AG09319 (cell line): ENCODE measurements at regions not wholly inside any gene's neighbourhood (a gene's known extent, or its start where the extent isn't known, plus 50 kb on each side); places are given as distances from the start of the nearest gene placed in this dataset.

ENCODE experiments used
- DNase-seq: peaks from one replicate; pipeline ENCODE4 v3.0.0-alpha.2; 2010; ENCODE audit warnings: low read depth; ENCODE audit errors: extremely low read depth
- TF ChIP-seq, protein P1 (sequence below): IDR thresholded peaks from 2 replicates; pipeline ENCODE4 v1.5.1; 2011; ENCODE audit warnings: low read depth, mild to moderate bottlenecking, inconsistent platforms, low read length, moderate library complexity

- no peak for DNase-seq
- TF ChIP-seq, protein P1, sequence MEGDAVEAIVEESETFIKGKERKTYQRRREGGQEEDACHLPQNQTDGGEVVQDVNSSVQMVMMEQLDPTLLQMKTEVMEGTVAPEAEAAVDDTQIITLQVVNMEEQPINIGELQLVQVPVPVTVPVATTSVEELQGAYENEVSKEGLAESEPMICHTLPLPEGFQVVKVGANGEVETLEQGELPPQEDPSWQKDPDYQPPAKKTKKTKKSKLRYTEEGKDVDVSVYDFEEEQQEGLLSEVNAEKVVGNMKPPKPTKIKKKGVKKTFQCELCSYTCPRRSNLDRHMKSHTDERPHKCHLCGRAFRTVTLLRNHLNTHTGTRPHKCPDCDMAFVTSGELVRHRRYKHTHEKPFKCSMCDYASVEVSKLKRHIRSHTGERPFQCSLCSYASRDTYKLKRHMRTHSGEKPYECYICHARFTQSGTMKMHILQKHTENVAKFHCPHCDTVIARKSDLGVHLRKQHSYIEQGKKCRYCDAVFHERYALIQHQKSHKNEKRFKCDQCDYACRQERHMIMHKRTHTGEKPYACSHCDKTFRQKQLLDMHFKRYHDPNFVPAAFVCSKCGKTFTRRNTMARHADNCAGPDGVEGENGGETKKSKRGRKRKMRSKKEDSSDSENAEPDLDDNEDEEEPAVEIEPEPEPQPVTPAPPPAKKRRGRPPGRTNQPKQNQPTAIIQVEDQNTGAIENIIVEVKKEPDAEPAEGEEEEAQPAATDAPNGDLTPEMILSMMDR: no peak
Observed at GRCh38 chr6:71531841-71532240, 243.2 kb downstream of the OGFRL1 start.

DNA sequence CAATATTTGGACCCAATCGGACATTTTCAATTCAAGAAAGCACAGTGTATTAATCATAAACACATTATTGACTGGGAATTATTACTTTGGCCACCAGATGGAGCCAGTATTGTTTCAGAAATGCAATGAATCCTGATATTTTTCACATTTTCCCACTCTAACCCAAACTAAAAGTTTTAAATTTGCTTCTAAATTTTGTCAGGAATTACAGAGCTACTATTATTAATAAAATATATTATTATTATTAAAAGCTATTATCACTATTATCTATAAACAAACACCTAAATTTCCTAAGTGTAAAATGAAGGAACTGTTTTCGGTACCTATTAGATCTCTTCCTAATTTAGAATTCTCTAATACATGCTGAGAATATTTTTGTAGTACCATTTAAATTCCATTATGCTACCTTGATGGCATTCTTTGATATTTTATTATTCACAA is 245.3 kb downstream of the OGFRL1 start:
- DNase-seq: no peak
- TF ChIP-seq, protein P1: peak; percentile 58

DNA sequence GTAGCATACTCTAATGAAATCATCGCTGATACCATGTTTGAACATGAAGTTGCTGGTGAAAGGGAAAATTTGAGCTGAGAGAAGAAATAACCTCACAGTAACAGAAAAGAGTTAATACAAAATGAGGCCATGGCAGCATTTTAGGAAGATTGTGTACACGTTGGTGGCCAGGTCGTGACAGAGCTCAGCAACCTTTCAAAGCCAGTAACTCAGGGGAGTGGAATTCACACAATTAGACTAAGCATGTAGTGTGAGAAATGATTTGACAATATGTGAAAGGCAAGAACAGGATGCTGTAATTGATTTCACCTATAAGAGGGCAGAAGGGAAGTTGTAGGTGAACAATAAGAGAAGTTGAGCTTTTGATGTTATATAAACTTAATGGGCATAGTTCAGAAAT is 246.3 kb downstream of the OGFRL1 start:
- DNase-seq: no peak
- TF ChIP-seq, protein P1: no peak

DNA sequence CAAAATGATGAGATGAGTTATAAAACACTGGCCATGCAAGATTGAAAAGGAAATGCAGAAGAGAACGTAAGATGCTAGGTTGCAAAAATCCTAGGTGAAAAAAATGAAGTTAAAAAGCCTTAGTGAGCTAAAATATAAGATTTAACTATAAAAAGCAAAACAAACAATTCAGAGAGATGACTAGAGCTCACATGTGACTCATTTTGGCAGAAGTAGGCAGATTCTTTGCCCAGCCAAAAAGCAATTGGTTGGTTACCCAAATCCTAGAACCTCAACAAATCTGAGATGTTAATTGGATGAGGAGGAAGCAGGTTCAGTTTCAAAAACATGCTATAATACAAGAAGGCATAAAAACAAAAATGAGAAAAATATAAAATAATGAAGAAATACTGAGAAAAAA is 249.1 kb downstream of the OGFRL1 start:
- DNase-seq: no peak
- TF ChIP-seq, protein P1: no peak

DNA sequence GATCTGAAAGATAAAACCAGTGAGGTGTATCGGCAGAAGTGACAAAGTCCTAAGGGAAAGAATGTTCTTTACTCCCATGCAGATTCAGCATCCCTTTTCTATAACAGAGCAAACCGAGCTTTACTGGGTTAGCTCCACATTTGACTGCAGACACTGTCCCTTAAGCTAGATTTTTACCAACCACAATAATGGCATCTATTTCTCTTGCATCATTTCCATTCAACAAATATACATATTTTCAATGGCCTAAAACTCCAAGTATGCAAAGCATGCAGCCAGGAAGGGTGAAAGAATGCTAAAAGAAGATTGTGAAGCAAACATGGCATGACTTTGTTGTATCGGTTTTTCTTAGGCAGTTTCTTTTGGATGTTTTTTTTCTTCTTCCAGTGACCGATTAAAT is 255.4 kb downstream of the OGFRL1 start:
- DNase-seq: no peak
- TF ChIP-seq, protein P1: no peak

DNA sequence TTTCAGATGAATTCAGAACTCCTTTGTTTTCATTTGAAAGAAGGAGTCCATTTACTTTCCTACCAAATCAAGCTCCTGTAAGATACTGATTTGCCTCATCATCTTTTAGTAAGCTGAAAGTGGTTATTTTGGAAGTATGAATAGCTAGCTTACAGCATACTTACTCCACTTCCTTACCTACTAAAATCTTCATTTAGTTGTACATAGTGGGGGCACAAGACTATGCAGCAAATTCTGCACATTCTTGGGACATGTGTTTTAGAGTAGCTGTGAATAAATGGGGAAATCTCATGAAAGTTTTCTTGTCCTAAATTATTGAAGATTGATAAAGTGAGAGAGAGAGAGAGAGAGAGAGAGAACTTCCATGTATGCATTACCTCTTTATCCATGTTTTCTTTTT is 256.3 kb downstream of the OGFRL1 start:
- TF ChIP-seq, protein P1: no peak
- no peak for DNase-seq

- TF ChIP-seq, protein P1: no peak
- no peak for DNase-seq
Observed at GRCh38 chr6:71545905-71546304, 257.3 kb downstream of the OGFRL1 start.
